Gastrocnemius medialis (tissue), 4 donors: ENCODE measurements at regions not wholly inside any gene's neighbourhood (a gene's known extent, or its start where the extent isn't known, plus 50 kb on each side); places are given as distances from the start of the nearest gene placed in this dataset.

ENCODE experiments used
- ATAC-seq, 2 donors: fragments of 150-250 bp; one replicate each; pipeline ENCODE4 v1.9.1; 2016
- DNase-seq, 2 donors: peaks; one replicate each; pipeline ENCODE4 v3.0.0-alpha.2; 2019
- H3K27ac ChIP-seq, 4 donors: fragments of 200-600 bp; sonication (generic); 1 replicate in 1 of 4; 2 replicates in 3 of 4; pipeline ENCODE4 v1.5.1; 2016 to 2018; ENCODE audit warnings: mild to moderate bottlenecking in 2 of 4, moderate library complexity in 1 of 4
- H3K27me3 ChIP-seq, 3 donors: fragments of 200-600 bp; sonication (generic) in 2 of 3; 1 replicate in 1 of 3; 2 replicates in 2 of 3; pipeline versions ENCODE4 v1.5.1 to v1.6.0; 2016 to 2019; ENCODE audit warnings: mild to moderate bottlenecking in 1 of 3, moderate library complexity in 1 of 3
- H3K36me3 ChIP-seq, 2 donors: fragments of 200-600 bp; sonication (generic) in 1 of 2; one replicate each; pipeline ENCODE4 v1.5.1; 2017 to 2018
- H3K4me1 ChIP-seq, 2 donors: fragments of 200-600 bp; sonication (generic) in 1 of 2; one replicate each; pipeline ENCODE4 v1.5.1; 2016 to 2017; ENCODE audit warnings: mild to moderate bottlenecking in 2 of 2
- H3K4me3 ChIP-seq, 4 donors: fragments of 200-600 bp; sonication (generic) in 3 of 4; 1 replicate in 1 of 4; 2 replicates in 3 of 4; pipeline ENCODE4 v1.5.1; 2016 to 2019; ENCODE audit warnings: mild to moderate bottlenecking in 2 of 4
- H3K9me3 ChIP-seq, 3 donors: fragments of 200-600 bp; sonication (generic) in 2 of 3; 1 replicate in 1 of 3; 2 replicates in 2 of 3; pipeline ENCODE4 v1.5.1; 2016 to 2019
- CTCF ChIP-seq, 5 experiments: fragments of 450-650 bp in 3 of 5; fragments of 200-600 bp in 2 of 5; sonication (generic) in 2 of 5; IDR thresholded peaks in 4 of 5; conservative IDR thresholded peaks in 1 of 5; 1 replicate in 4 of 5; 2 replicates in 1 of 5; pipeline ENCODE4 v1.5.1; 2016 to 2019; ENCODE audit warnings: antibody characterized with exemption in 5 of 5, mild to moderate bottlenecking in 3 of 5, moderate library complexity in 3 of 5
- POLR2A ChIP-seq, 2 donors: fragments of 450-650 bp; IDR thresholded peaks; one replicate each; pipeline ENCODE4 v1.6.1; 2017; ENCODE audit warnings: antibody characterized with exemption in 2 of 2, mild to moderate bottlenecking in 2 of 2, moderate library complexity in 2 of 2
- in situ Hi-C, 4 donors: fragments of 200-750 bp; cut with MboI; loops; one replicate each; pipeline versions ENCODE4 v1.15.0 to v1.8.0; 2017; ENCODE audit warnings: low sequenced_read_pairs in 4 of 4
- intact Hi-C: fragments of 100-400 bp; cut with DNase I; formaldehyde crosslinking; loops from one replicate; pipeline ENCODE4 v1.15.1; 2023; ENCODE audit warnings: low total_unique reads

GRCh38 chr14:38915125-38915524, 187.9 kb downstream of the SEC23A start:
- ATAC-seq (no peak), DNase-seq (no peak)
- Histone ChIP-seq H3K36me3 (no peaks in the 10 kb centered on the region), H3K4me3 (no peak overlapping the region), H3K27ac (no peak overlapping the region), H3K27me3 (no peaks in the 10 kb centered on the region), H3K4me1 (no peaks in the 10 kb centered on the region), H3K9me3 (no peaks in the 10 kb centered on the region)
- intact Hi-C loops (no loop called here), in situ Hi-C loops (no loop called here)
- TF ChIP-seq POLR2A (IDR thresholded peaks at IDR 0.05) (no peak), CTCF (IDR thresholded peaks at IDR 0.05 in 4 of 5, conservative IDR thresholded peaks at IDR 0.05 in 1 of 5) (no peak)

- ATAC-seq, result no peak
- no peaks in the 10 kb centered on the region for H3K9me3 ChIP-seq
- in situ Hi-C loops (no loop called here), intact Hi-C loops (no loop called here)
- no peak for DNase-seq
- no peaks in the 10 kb centered on the region for H3K27me3 ChIP-seq
- no peaks in the 10 kb centered on the region for H3K36me3 ChIP-seq
- H3K4me3 ChIP-seq, result no peak overlapping the region
- no peak for TF ChIP-seq CTCF (IDR thresholded peaks at IDR 0.05 in 4 of 5, conservative IDR thresholded peaks at IDR 0.05 in 1 of 5)
- no peak for TF ChIP-seq POLR2A (IDR thresholded peaks at IDR 0.05)
- no peaks in the 10 kb centered on the region for H3K4me1 ChIP-seq
- no peak overlapping the region for H3K27ac ChIP-seq
Measured at GRCh38 chr14:38910092-38910491, 192.9 kb downstream of the SEC23A start.

- DNase-seq (no peak), ATAC-seq (no peak)
- in situ Hi-C loops (no loop called here), intact Hi-C loops (no loop called here)
- no peaks in the 10 kb centered on the region for H3K36me3 ChIP-seq
- H3K4me1 ChIP-seq, result no peaks in the 10 kb centered on the region
- no peak overlapping the region for H3K27ac ChIP-seq
- no peaks in the 10 kb centered on the region for H3K27me3 ChIP-seq
- no peaks in the 10 kb centered on the region for H3K9me3 ChIP-seq
- H3K4me3 ChIP-seq, result no peak overlapping the region
- TF ChIP-seq CTCF (IDR thresholded peaks at IDR 0.05 in 4 of 5, conservative IDR thresholded peaks at IDR 0.05 in 1 of 5) (no peak), POLR2A (IDR thresholded peaks at IDR 0.05) (no peak)
Measured at GRCh38 chr14:38904959-38905358, 198.1 kb downstream of the SEC23A start.

- no peak for DNase-seq
Measured at GRCh38 chr14:38901791-38902190, 201.2 kb downstream of the SEC23A start.

More at GRCh38 chr14:38901791-38902190, 201.2 kb downstream of the SEC23A start:
- H3K4me1 ChIP-seq, result no peaks in the 10 kb centered on the region
- no peak overlapping the region for H3K4me3 ChIP-seq
- intact Hi-C loops (no loop called here), in situ Hi-C loops (no loop called here)
- H3K27me3 ChIP-seq, result no peaks in the 10 kb centered on the region
- TF ChIP-seq CTCF (IDR thresholded peaks at IDR 0.05 in 4 of 5, conservative IDR thresholded peaks at IDR 0.05 in 1 of 5) (no peak), POLR2A (IDR thresholded peaks at IDR 0.05) (no peak)
- H3K9me3 ChIP-seq, result no peaks in the 10 kb centered on the region
- ATAC-seq, result no peak
- no peak overlapping the region for H3K27ac ChIP-seq
- H3K36me3 ChIP-seq, result no peaks in the 10 kb centered on the region
